ENCODE measurements at regions not wholly inside any gene's neighbourhood (a gene's known extent, or its start where the extent isn't known, plus 50 kb on each side); places are given as distances from the start of the nearest gene placed in this dataset.
"Not testable (repeated sequence)": the region's sequence is repeated elsewhere in the genome, so short reads cannot be mapped to it uniquely, and the experiment has no call there.

GRCh38 chr2:201946746-201947145 is 86.9 kb upstream of the FZD7 start:
- DNase-seq: not testable (repeated sequence)

GRCh38 chr2:201947287-201947686 is 86.4 kb upstream of the FZD7 start:
- no peak for DNase-seq

GRCh38 chr2:201949181-201949926 is 84.3 kb upstream of the FZD7 start:
- no peak for DNase-seq

GRCh38 chr2:201949927-201950246 is 83.8 kb upstream of the FZD7 start:
- DNase-seq: no peak

- no peak for DNase-seq
These were observed 83.0 kb upstream of the FZD7 start for GRCh38 chr2:201950606-201951005.

DNA sequence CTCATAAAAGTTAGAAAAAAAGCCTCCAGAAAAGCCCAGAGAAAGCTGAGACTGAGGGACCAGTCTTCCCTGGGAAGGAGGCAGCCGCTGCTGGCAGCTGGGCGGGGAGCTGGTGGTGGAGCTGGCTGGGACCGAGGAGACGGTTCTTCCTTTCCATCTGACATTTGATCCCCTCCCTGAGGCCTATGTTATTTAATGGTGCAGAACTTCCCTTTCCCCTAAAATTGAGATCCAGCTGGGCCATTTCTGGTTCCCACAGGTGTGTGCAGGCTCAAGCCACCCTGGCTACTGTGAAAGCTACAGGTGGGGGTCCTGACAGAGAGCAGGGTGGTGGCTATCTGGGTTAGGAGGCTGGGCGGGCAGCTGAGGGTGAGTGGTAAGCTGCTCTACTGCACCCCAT is 81.5 kb upstream of the FZD7 start:
- DNase-seq: no peak

GRCh38 chr2:201953396-201953795 is 80.3 kb upstream of the FZD7 start:
- no peak for DNase-seq

DNA sequence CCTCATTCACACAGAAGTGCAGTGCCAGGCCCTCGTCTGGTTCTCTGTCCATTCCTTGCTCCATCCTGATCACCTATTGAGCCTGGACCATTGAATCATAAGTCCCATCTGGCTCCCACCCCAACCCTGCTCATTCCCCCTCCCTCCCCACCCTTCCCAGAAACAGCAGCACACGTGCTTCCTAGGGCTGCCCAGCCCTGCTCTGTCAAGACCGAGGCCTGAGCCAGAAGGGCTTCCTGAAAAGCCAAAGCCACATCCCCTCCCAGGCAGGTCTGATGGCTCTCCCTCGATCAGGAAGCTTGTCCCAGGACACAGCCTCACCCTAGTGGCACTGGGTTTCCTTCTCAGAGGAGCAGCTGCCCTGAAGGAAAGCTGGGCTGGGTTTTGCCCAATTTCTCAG is 79.8 kb upstream of the FZD7 start:
- DNase-seq: no peak

- DNase-seq: no peak
These were observed 78.4 kb upstream of the FZD7 start for GRCh38 chr2:201955231-201955630.

DNA sequence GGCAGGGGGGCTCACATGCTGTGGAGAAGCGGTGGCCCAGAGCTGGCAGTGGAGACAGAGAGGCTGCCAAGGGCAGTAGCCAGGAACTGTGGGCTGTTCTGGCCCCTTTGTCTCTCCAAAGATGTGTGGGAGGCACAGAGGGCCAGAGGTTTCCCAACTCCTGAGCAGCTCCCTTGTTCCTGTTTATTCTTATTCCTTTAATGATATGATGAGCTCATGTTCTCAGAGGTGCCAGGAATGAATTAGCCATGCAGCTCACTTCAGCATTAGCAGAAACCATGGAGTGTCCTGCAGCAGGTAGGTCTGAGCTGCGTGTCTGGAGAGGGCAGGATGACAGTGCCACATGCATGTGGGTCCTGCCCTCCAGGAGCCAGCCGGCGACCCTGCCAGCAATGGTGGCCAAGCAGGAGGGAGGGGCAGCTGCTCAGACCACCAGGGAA is 77.9 kb upstream of the FZD7 start:
- DNase-seq: no peak

DNA sequence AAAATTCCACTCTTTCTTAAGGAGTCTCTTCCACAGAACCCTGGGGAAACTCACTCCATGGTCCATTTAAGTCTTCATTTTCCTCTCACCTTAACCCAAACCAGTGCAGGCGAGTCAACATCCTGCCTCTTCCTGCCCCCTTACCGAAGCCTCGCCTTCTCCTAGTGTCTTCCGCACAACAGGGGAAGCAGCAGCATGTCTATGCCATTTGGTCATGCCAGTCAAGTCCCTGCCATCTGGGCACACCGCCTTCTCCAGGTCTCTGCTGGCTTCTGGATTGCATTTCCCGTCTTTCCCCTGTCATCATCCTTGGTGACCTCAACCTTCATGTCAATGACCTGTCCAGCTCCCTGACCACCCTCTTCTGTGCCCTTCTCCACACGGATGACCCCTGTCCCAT is 77.3 kb upstream of the FZD7 start:
- DNase-seq: no peak

- DNase-seq: no peak
These were observed 76.6 kb upstream of the FZD7 start for GRCh38 chr2:201957091-201957490.

DNA sequence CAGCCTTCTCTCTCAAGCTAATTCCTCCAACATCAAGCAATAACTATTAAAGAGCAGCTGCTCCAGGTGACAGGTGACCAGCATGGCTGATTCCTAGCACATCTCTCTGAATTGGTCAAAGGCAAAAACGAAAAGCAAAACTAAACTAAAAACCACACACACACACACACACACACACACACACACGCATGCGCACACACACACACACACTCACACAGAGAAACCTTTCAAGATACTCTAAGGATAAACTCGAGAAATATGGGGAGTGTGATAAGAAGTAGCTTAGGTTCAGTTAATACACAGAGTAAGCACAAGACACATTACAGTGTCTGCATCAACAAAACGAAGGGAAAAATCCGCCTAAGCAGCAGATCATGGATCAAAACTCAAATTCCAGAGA is 74.5 kb upstream of the FZD7 start:
- DNase-seq: no peak

- DNase-seq: no peak
These were observed 74.0 kb upstream of the FZD7 start for GRCh38 chr2:201959626-201960025.

DNA sequence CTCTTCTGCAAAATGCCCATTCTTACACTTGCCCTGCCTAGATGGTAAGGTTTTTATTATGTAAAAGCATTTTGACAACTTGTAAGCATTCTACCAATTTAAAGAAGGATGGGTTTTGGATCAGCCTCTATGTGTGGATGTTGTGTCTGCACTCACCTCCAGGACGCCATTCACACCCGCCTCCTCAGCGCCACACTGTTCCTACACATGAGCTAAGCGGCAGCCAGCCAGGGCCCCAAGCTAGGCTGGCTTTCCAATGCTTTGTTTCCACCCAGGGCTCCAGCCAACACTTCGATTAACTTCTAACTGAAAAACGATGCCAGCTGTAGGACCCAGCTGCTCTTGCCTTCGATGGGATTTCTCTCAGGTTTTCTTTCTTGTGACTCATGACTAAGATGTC is 73.3 kb upstream of the FZD7 start:
- DNase-seq: no peak

- DNase-seq: no peak
These were observed 72.3 kb upstream of the FZD7 start for GRCh38 chr2:201961401-201961800.

- DNase-seq: no peak
These were observed 70.7 kb upstream of the FZD7 start for GRCh38 chr2:201962774-201963562.

GRCh38 chr2:201964011-201964410 is 69.6 kb upstream of the FZD7 start:
- no peak for DNase-seq

DNA sequence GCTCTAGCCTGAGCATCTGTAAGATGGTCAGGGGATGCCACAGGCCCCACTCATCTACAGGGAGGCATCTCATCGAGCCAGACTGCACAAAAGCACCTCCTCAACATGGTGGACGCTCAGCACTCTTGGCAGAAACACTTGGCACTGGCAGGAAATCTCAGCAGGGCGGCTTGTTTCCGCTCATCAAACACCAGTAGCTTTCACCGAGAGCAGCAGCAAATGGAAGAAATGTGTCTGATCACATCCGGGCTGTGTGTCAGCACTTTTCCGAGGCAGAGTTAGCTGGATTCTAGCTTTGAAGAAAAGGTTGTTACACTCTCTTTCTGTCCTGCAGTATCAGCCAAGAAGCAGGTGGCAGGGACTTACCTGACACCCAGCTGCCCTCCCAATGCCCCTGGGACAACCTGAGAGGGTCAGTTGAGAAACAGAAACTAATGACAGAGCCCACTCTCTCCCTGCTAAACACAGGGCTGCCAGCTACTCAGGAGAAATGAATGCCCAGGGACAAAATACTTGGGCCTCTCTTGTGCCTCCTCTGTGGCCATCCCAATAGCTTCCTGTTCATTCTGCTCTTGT is 68.9 kb upstream of the FZD7 start:
- peak in 1 of 5 experiments; percentile 74 for DNase-seq

DNA sequence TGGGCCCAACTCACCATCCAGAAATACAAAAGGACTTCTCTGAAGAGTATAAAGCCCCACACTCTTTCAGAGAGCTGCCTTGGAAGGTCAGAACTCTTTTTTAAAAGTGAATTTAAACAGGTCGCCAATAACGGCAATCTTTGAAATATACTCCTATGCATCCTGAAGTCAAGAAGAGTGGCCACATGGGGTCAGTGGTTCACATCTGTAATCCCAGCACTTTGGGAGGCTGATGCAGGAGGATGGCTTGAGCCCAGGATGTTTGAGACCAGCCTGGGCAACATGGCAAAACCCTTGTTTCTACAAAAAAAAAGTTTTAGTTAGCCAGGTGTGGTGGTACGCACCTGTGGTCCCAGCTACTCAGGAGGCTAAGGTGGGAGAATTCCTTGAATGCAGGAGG is 68.1 kb upstream of the FZD7 start:
- no peak for DNase-seq

DNA sequence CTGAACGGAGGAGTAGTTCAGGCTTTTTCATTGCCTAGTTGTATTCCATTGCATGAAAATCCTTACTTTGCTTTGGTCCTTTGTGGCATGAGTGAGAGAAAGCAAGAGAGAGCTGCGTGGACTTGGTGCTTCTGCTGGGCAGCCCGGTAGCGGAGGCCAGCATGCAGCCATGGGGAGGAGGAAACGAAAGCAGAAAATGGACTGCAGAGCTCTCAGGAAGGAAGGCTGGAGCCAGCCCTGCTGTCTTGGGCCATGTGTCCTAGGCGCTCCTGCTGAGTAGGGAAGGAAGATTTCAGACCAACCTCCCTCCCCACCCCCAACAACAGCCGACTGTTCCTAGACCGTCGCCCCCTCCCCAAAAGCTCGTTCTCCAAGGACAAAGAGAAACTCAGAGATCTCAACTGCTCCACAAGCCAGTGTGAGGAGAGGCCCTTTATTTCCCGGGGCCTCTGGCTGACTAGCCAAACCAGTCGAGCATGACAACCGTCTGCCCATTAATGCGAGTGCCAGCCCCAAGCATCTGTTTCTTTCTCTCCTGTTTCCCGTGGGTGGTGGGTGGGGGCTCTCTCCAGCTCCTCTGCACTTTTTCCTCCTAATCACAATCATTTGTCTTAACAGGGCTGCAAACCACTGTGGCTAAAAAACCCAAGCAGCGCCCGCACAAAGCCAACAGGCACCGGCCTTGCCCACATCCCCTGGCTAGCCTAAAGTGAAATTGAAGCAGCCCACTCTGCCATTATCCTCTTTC is 66.8 kb upstream of the FZD7 start:
- DNase-seq: no peak

GRCh38 chr2:201968050-201968449 is 65.6 kb upstream of the FZD7 start:
- DNase-seq: no peak

DNA sequence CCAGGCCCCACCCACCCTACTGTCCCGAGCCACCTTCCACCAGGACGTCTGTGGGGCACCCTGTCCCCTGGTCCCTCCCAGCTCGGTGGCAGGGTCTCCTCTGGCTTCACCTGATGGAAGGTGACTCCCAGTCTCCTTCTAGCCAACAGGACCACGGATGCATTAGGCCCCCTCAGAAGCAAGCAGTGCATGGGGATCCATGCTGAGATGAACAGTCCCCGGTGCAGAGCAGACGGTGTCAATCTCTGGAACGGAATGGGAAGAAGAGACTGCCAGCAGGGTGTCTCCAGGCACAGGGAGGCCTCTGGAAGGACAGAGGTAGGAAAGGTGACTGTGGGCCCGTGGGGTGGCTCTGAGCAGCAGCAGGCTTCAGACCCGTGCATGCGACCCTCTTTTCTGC is 65.2 kb upstream of the FZD7 start:
- DNase-seq: no peak

Measured in T-helper 2 cell (primary cell).